DOHH2 (cell line): ENCODE measurements at regions not wholly inside any gene's neighbourhood (a gene's known extent, or its start where the extent isn't known, plus 50 kb on each side); places are given as distances from the start of the nearest gene placed in this dataset.
"Not testable (repeated sequence)": the region's sequence is repeated elsewhere in the genome, so short reads cannot be mapped to it uniquely, and the experiment has no call there.

Experiments
- H3F3A ChIP-seq: fragments of 200-600 bp; sonication (generic), shearing (Covaris generic); 2 replicates; pipeline ENCODE4 v1.6.0; 2016; ENCODE audit warnings: antibody characterized with exemption, mild to moderate bottlenecking; ENCODE audit not compliant: control insufficient read depth, insufficient read depth
- H3K27ac ChIP-seq: fragments of 200-600 bp; sonication (generic); 2 replicates; pipeline ENCODE4 v1.5.1; 2014; ENCODE audit warnings: low read depth, mild to moderate bottlenecking, low read length, moderate library complexity
- H3K27me3 ChIP-seq: fragments of 200-600 bp; sonication (generic); 2 replicates; pipeline ENCODE4 v1.6.1; 2014; ENCODE audit warnings: mild to moderate bottlenecking, low read length, mixed read lengths; ENCODE audit not compliant: control insufficient read depth
- H3K36me3 ChIP-seq: fragments of 200-600 bp; sonication (generic); 2 replicates; pipeline ENCODE4 v1.6.1; 2014; ENCODE audit warnings: mild to moderate bottlenecking, low read length, moderate library complexity, mixed read lengths; ENCODE audit not compliant: control insufficient read depth
- H3K4me1 ChIP-seq: fragments of 200-600 bp; sonication (generic); 2 replicates; pipeline ENCODE4 v1.6.1; 2014; ENCODE audit warnings: mild to moderate bottlenecking, low read length, mixed read lengths; ENCODE audit not compliant: control insufficient read depth
- H3K4me2 ChIP-seq: fragments of 200-600 bp; sonication (generic); 2 replicates; pipeline ENCODE4 v1.6.0; 2014; ENCODE audit warnings: mild to moderate bottlenecking, low read length, moderate library complexity
- H3K4me3 ChIP-seq: fragments of 200-600 bp; sonication (generic); 2 replicates; pipeline ENCODE4 v1.5.1; 2014; ENCODE audit warnings: mild to moderate bottlenecking, low read length, mixed read lengths
- H3K79me2 ChIP-seq: fragments of 200-600 bp; sonication (generic); 2 replicates; pipeline ENCODE4 v1.6.1; 2014; ENCODE audit warnings: mild to moderate bottlenecking, low read length, mixed read lengths; ENCODE audit not compliant: control insufficient read depth
- H3K9me2 ChIP-seq: fragments of 200-600 bp; sonication (generic); replicated peaks from 2 replicates; pipeline ENCODE4 v1.6.1; 2014; ENCODE audit warnings: mild to moderate bottlenecking, low read length, mixed read lengths; ENCODE audit not compliant: control insufficient read depth
- H3K9me3 ChIP-seq: fragments of 200-600 bp; sonication (generic); 2 replicates; pipeline ENCODE4 v1.6.1; 2014; ENCODE audit warnings: antibody characterized with exemption, low read length, mixed read lengths; ENCODE audit not compliant: control insufficient read depth, insufficient read depth
- H4K20me1 ChIP-seq: fragments of 200-600 bp; sonication (generic); 2 replicates; pipeline ENCODE4 v1.6.0; 2014; ENCODE audit warnings: low read depth, mild to moderate bottlenecking, antibody characterized with exemption, low read length, moderate library complexity; ENCODE audit not compliant: control insufficient read depth, insufficient read depth
- EZH2phosphoT487 ChIP-seq: fragments of 200-600 bp; sonication (generic); IDR thresholded peaks from 2 replicates; pipeline ENCODE4 v1.6.1; 2017; ENCODE audit warnings: borderline replicate concordance, mild to moderate bottlenecking, antibody characterized with exemption, low read length, moderate library complexity, mixed read lengths
- TF ChIP-seq, protein P1 (sequence below): fragments of 200-600 bp; sonication (generic); IDR thresholded peaks from one replicate; pipeline ENCODE4 v1.5.1; 2014; ENCODE audit warnings: antibody characterized with exemption, mild to moderate bottlenecking, low read depth, low read length; ENCODE audit not compliant: poor library complexity, severe bottlenecking

DNA sequence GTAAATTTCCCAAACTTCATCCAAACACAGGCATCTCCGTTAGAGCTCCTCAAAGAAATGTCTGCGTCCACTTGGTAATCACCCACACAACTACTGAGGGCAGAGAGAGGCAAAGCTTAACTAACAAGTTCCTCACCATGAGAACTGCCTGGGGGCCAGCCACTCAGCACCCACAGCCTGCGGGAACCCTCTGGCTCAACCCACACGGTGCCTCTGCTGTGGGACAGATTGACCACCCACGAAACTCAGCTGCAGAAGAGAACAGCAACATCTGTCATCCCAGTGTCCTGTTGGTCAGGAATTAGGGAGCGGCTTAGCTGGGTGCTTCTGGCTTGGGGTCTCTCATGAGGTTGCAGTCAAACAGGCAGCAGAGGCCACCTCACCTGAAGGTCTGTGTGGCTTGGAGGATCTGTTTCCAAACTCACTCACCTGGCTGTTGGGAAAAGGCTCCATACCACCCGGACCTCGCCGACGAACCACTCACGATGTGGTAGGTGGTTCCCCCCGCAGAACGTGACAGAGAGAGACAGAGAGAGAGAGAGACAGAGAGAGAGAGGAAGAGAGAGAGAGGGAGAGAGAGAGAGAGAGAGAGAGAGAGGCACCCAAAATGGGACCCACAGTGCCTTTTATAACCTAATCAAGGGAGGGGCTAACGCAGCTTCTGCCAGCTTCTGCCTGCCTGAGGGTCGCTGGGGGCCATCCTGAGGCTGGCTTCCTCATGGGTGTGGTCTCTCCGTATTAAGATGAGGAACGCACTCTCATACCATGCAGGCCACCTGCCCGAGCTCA is 103.5 kb downstream of the OLFM1 start:
- no peak overlapping the region for H3K4me3 ChIP-seq
- H3K27ac ChIP-seq = no peak overlapping the region
- H3K36me3 ChIP-seq = no peaks in the 10 kb centered on the region
- no peak for TF ChIP-seq EZH2phosphoT487
- TF ChIP-seq, protein P1, sequence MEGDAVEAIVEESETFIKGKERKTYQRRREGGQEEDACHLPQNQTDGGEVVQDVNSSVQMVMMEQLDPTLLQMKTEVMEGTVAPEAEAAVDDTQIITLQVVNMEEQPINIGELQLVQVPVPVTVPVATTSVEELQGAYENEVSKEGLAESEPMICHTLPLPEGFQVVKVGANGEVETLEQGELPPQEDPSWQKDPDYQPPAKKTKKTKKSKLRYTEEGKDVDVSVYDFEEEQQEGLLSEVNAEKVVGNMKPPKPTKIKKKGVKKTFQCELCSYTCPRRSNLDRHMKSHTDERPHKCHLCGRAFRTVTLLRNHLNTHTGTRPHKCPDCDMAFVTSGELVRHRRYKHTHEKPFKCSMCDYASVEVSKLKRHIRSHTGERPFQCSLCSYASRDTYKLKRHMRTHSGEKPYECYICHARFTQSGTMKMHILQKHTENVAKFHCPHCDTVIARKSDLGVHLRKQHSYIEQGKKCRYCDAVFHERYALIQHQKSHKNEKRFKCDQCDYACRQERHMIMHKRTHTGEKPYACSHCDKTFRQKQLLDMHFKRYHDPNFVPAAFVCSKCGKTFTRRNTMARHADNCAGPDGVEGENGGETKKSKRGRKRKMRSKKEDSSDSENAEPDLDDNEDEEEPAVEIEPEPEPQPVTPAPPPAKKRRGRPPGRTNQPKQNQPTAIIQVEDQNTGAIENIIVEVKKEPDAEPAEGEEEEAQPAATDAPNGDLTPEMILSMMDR = no peak
- no peaks in the 10 kb centered on the region for H3K9me2 ChIP-seq
- H3K4me1 ChIP-seq = no peaks in the 10 kb centered on the region
- no peaks in the 10 kb centered on the region for H3K9me3 ChIP-seq
- no peaks in the 10 kb centered on the region for H3K27me3 ChIP-seq
- H3F3A ChIP-seq = no peaks in the 10 kb centered on the region
- no peak overlapping the region for H3K4me2 ChIP-seq
- H3K79me2 ChIP-seq = no peaks in the 10 kb centered on the region
- H4K20me1 ChIP-seq = no peaks in the 10 kb centered on the region

DNA sequence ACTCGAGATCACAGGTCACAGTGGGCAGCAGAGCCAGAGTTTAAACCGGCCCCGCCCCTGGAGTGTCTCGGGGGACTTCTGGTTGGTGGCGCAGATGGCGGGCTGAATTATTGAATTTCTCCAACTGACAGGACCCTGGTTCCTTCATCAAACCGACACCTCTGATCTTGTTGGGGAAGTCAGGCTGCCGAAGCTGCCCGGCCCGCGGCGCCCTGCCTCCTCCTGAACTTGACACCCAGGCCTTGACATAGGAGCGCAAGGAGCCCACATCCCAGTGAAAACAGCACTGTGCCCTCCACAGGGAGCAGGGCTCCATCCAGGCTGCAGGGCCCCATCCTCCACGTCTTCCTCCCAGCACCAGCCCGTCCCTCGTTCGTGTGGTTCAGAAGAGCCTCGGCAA is 105.2 kb downstream of the OLFM1 start:
- H4K20me1 ChIP-seq = no peaks in the 10 kb centered on the region
- no peaks in the 10 kb centered on the region for H3K9me3 ChIP-seq
- H3F3A ChIP-seq = no peaks in the 10 kb centered on the region
- no peaks in the 10 kb centered on the region for H3K27me3 ChIP-seq
- no peak overlapping the region for H3K4me3 ChIP-seq
- no peaks in the 10 kb centered on the region for H3K9me2 ChIP-seq
- no peaks in the 10 kb centered on the region for H3K79me2 ChIP-seq
- no peaks in the 10 kb centered on the region for H3K4me1 ChIP-seq
- no peaks in the 10 kb centered on the region for H3K36me3 ChIP-seq
- TF ChIP-seq, protein P1 = no peak
- no peak for TF ChIP-seq EZH2phosphoT487
- H3K4me2 ChIP-seq = no peak overlapping the region
- H3K27ac ChIP-seq = no peak overlapping the region

GRCh38 chr9:135195975-135196374 is 108.5 kb downstream of the OLFM1 start:
- H3K27ac ChIP-seq, H3K27me3 ChIP-seq: not testable (repeated sequence)

DNA sequence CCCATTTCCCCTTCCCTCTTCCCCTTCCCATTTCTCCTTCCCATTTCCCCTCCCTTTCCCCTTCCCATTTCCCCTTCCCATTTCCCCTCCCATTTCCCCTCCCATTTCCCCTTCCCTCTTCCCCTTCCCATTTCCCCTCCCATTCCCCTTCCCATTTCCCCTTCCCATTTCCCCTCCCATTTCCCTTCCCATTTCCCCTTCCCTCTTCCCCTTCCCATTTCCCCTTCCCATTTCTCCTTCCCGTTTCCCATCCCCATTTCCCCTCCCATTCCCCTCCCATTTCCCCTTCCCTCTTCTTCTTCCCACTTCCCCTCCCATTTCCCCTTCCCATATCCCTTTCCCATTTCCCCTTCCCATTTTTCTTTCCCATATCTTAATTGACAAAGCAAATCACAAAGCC is 109.0 kb downstream of the OLFM1 start:
- Histone ChIP-seq H3K4me2 (no peak overlapping the region), H3K27ac (no peak overlapping the region), H3K36me3 (no peaks in the 10 kb centered on the region), H3K4me1 (no peaks in the 10 kb centered on the region), H3F3A (no peaks in the 10 kb centered on the region), H4K20me1 (no peaks in the 10 kb centered on the region), H3K79me2 (no peaks in the 10 kb centered on the region), H3K9me2 (no peaks in the 10 kb centered on the region), H3K27me3 (no peaks in the 10 kb centered on the region), H3K4me3 (no peak overlapping the region), H3K9me3 (no peaks in the 10 kb centered on the region)
- TF ChIP-seq, protein P1 = no peak
- no peak for TF ChIP-seq EZH2phosphoT487

More at GRCh38 chr9:135195975-135196374, 108.5 kb downstream of the OLFM1 start:
- not testable (repeated sequence) for H3K36me3 ChIP-seq, H3K4me3 ChIP-seq, H3K9me2 ChIP-seq, H3K4me1 ChIP-seq, H4K20me1 ChIP-seq, H3K9me3 ChIP-seq, H3F3A ChIP-seq, H3K79me2 ChIP-seq, H3K4me2 ChIP-seq
